H9 (cell line): ENCODE measurements at regions not wholly inside any gene's neighbourhood (a gene's known extent, or its start where the extent isn't known, plus 50 kb on each side); places are given as distances from the start of the nearest gene placed in this dataset.

Source experiments
- DNase-seq: peaks from one replicate; pipeline ENCODE4 v3.0.0-alpha.2; 2017
- H2AFZ ChIP-seq: one replicate; pipeline ENCODE4 v1.6.1; 2013; ENCODE audit warnings: mild to moderate bottlenecking, low read length, control low read depth, moderate library complexity
- H2AK5ac ChIP-seq: 2 replicates; pipeline ENCODE4 v1.6.1; 2013; ENCODE audit warnings: low read length, control low read depth, mixed read lengths; ENCODE audit not compliant: insufficient read length
- H2BK120ac ChIP-seq: one replicate; pipeline ENCODE4 v1.6.1; 2013; ENCODE audit warnings: low read depth, mild to moderate bottlenecking, low read length, control low read depth, inconsistent platforms; ENCODE audit not compliant: poor library complexity, severe bottlenecking
- H2BK12ac ChIP-seq: 2 replicates; pipeline ENCODE4 v1.6.1; 2013; ENCODE audit warnings: low read length, control low read depth, mixed read lengths, low read depth; ENCODE audit not compliant: insufficient read length
- H2BK15ac ChIP-seq: 2 replicates; pipeline ENCODE4 v1.6.1; 2013; ENCODE audit warnings: low read depth, low read length, control low read depth
- H2BK20ac ChIP-seq: one replicate; pipeline ENCODE4 v1.6.1; 2013; ENCODE audit warnings: low read depth, mild to moderate bottlenecking, low read length, control low read depth, inconsistent platforms; ENCODE audit not compliant: poor library complexity, severe bottlenecking
- H2BK5ac ChIP-seq: 2 replicates; pipeline ENCODE4 v1.6.1; 2013; ENCODE audit warnings: low read length, control low read depth, mixed read lengths; ENCODE audit not compliant: insufficient read length
- H3K14ac ChIP-seq: 2 replicates; pipeline ENCODE4 v1.6.1; 2013; ENCODE audit warnings: low read length, control low read depth; ENCODE audit not compliant: insufficient read depth
- H3K18ac ChIP-seq: 2 replicates; pipeline ENCODE4 v1.6.1; 2013; ENCODE audit warnings: low read depth, mild to moderate bottlenecking, mixed read lengths, low read length, control low read depth; ENCODE audit not compliant: insufficient read length
- H3K23ac ChIP-seq: 2 replicates; pipeline ENCODE4 v1.6.1; 2013; ENCODE audit warnings: low read length, control low read depth, mixed read lengths, low read depth; ENCODE audit not compliant: insufficient read length
- H3K23me2 ChIP-seq: 2 replicates; pipeline ENCODE4 v1.6.1; 2013; ENCODE audit warnings: low read depth, mild to moderate bottlenecking, mixed read lengths, low read length, control low read depth; ENCODE audit not compliant: insufficient read length, poor library complexity, severe bottlenecking
- H3K27ac ChIP-seq: 2 replicates; pipeline ENCODE4 v1.5.1; 2013; ENCODE audit warnings: low read length, control low read depth, mixed read lengths, low read depth; ENCODE audit not compliant: insufficient read length
- H3K27me3 ChIP-seq: 2 replicates; pipeline ENCODE4 v1.6.1; 2013; ENCODE audit warnings: low read length, control low read depth, inconsistent platforms; ENCODE audit not compliant: insufficient read depth
- H3K4ac ChIP-seq: 2 replicates; pipeline ENCODE4 v1.6.1; 2013; ENCODE audit warnings: low read depth, mild to moderate bottlenecking, control low read depth, inconsistent platforms, low read length, moderate library complexity
- H3K4me1 ChIP-seq: 2 replicates; pipeline ENCODE4 v1.6.1; 2013; ENCODE audit warnings: low read length, control low read depth, inconsistent platforms; ENCODE audit not compliant: insufficient read depth
- H3K4me2 ChIP-seq: 2 replicates; pipeline ENCODE4 v1.6.1; 2013; ENCODE audit warnings: low read length, control low read depth, mixed read lengths; ENCODE audit not compliant: insufficient read length, insufficient read depth
- H3K56ac ChIP-seq: 2 replicates; pipeline ENCODE4 v1.6.1; 2013; ENCODE audit warnings: low read depth, mild to moderate bottlenecking, mixed read lengths, low read length, control low read depth; ENCODE audit not compliant: insufficient read length
- H3K79me1 ChIP-seq: 2 replicates; pipeline ENCODE4 v1.6.1; 2013; ENCODE audit warnings: low read depth, mild to moderate bottlenecking, moderate library complexity, low read length, control low read depth, inconsistent platforms; ENCODE audit not compliant: insufficient read depth, poor library complexity, severe bottlenecking
- H3K79me2 ChIP-seq: 2 replicates; pipeline ENCODE4 v1.6.1; 2013; ENCODE audit warnings: low read length, control low read depth, inconsistent platforms; ENCODE audit not compliant: insufficient read depth
- H3K9ac ChIP-seq: 2 replicates; pipeline ENCODE4 v1.6.1; 2013; ENCODE audit warnings: low read length, control low read depth, mixed read lengths; ENCODE audit not compliant: insufficient read length; ENCODE audit errors: extremely low read depth
- H3K9me3 ChIP-seq: one replicate; pipeline ENCODE4 v1.6.1; 2013; ENCODE audit warnings: low read depth, low read length, inconsistent platforms; ENCODE audit not compliant: control insufficient read depth
- H3T11ph ChIP-seq: one replicate; pipeline ENCODE4 v1.6.1; 2013; ENCODE audit warnings: mild to moderate bottlenecking, low read length, control low read depth, inconsistent platforms
- H4K20me1 ChIP-seq: one replicate; pipeline ENCODE4 v1.6.1; 2013; ENCODE audit not compliant: control insufficient read depth, insufficient read length, insufficient read depth
- H4K5ac ChIP-seq: 2 replicates; pipeline ENCODE4 v1.6.1; 2013; ENCODE audit warnings: low read depth, mild to moderate bottlenecking, mixed read lengths, low read length, control low read depth; ENCODE audit not compliant: insufficient read length
- H4K8ac ChIP-seq: replicated peaks from 2 replicates; pipeline ENCODE4 v1.6.1; 2013; ENCODE audit warnings: low read length, control low read depth, mixed read lengths, low read depth; ENCODE audit not compliant: insufficient read length
- H4K91ac ChIP-seq: 2 replicates; pipeline ENCODE4 v1.6.1; 2013; ENCODE audit warnings: low read depth, mild to moderate bottlenecking, moderate library complexity, mixed read lengths, low read length, control low read depth; ENCODE audit not compliant: insufficient read length
- H3K27ac Mint-ChIP-seq, 3 experiments: 2 replicates in 2 of 3; 3 replicates in 1 of 3; pipeline ENCODE4 v1.8.0; 2020 to 2021; ENCODE audit warnings: mixed read lengths in 3 of 3, mild to moderate bottlenecking in 1 of 3, moderate library complexity in 1 of 3
- H3K27me3 Mint-ChIP-seq: 2 replicates; pipeline ENCODE4 v1.8.0; 2021; ENCODE audit warnings: low read depth, mild to moderate bottlenecking, moderate library complexity, mixed read lengths
- H3K36me3 Mint-ChIP-seq, 3 experiments: 2 replicates in 2 of 3; 3 replicates in 1 of 3; pipeline ENCODE4 v1.8.0; 2020 to 2021; ENCODE audit warnings: low read depth in 3 of 3, mixed read lengths in 3 of 3; ENCODE audit not compliant: insufficient read depth in 1 of 3
- H3K4me1 Mint-ChIP-seq, 2 experiments: 2 replicates each; pipeline ENCODE4 v1.8.0; 2020; ENCODE audit warnings: mixed read lengths in 2 of 2
- H3K4me3 Mint-ChIP-seq, 2 experiments: 2 replicates in 1 of 2; 3 replicates in 1 of 2; pipeline ENCODE4 v1.8.0; 2020 to 2021; ENCODE audit warnings: mild to moderate bottlenecking in 2 of 2, mixed read lengths in 2 of 2, moderate library complexity in 1 of 2
- H3K9me3 Mint-ChIP-seq, 2 experiments: 2 replicates in 1 of 2; 3 replicates in 1 of 2; pipeline ENCODE4 v1.8.0; 2020; ENCODE audit warnings: mild to moderate bottlenecking in 2 of 2, mixed read lengths in 2 of 2, moderate library complexity in 1 of 2
- WGBS: extraction: QIAGEN DNeasy Blood & Tissue Kit; methylation state at CpG from one replicate; pipeline ENCODE4 v1.1.7; 2013; ENCODE audit warnings: missing lambda C conversion rate, low lambda C conversion rate, mixed read lengths; ENCODE audit not compliant: insufficient read length; ENCODE audit errors: extremely low coverage; 5-methylcytosine and 5-hydroxymethylcytosine counted together
- TF ChIP-seq, protein P1 (sequence below): fragments of 200-600 bp; sonication (generic); conservative IDR thresholded peaks from 3 replicates; pipeline ENCODE4 v1.8.0; 2021; ENCODE audit warnings: antibody characterized with exemption, mild to moderate bottlenecking

DNA sequence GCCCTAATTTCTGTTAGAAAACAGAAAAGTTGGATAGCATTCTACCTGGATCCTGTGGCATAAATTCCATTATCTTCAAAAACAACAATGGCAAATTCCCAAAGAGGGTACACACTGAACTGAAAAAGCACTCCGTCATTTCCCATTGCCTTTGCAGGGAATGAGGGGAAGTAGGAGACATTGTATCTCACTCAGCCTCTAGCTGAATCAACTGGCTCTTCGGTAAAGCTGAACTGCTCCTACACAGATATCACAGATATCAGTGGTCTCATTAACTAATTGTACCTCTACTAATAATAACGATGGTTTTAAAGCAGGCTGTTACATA lies 64.2 kb upstream of the PRKAR2B start:
- no peak for DNase-seq
- H4K8ac ChIP-seq, result no peak overlapping the region
- H2AK5ac ChIP-seq, result no peak overlapping the region
- H4K91ac ChIP-seq, result no peak overlapping the region
- no peak overlapping the region for H4K5ac ChIP-seq
- no peak overlapping the region for H2BK15ac ChIP-seq
- H3K4ac ChIP-seq, result no peak overlapping the region
- H3K4me1 ChIP-seq, result peaks cover 7% of the 10 kb centered on the region; the same call in 1 of the 2 replicates
- no peaks in the 10 kb centered on the region for H3K79me2 ChIP-seq
- no peak overlapping the region for H2AFZ ChIP-seq
- Mint-ChIP-seq H3K27ac (no peak overlapping the region), H3K4me3 (no peak overlapping the region), H3K27me3 (peaks cover 12% of the 10 kb centered on the region), H3K4me1 (peaks cover 11 to 17% of the 10 kb centered on the region in 2 experiments), H3K36me3 (no peaks in the 10 kb centered on the region), H3K9me3 (no peaks in the 10 kb centered on the region)
- no peak overlapping the region for H3T11ph ChIP-seq
- H3K9me3 ChIP-seq, result no peaks in the 10 kb centered on the region
- no peaks in the 10 kb centered on the region for H3K23me2 ChIP-seq
- H3K14ac ChIP-seq, result no peak overlapping the region
- H3K27ac ChIP-seq, result no peak overlapping the region
- H3K4me2 ChIP-seq, result no peak overlapping the region
- H2BK12ac ChIP-seq, result no peak overlapping the region
- H3K56ac ChIP-seq, result no peak overlapping the region
- H4K20me1 ChIP-seq, result no peaks in the 10 kb centered on the region
- TF ChIP-seq, protein P1, sequence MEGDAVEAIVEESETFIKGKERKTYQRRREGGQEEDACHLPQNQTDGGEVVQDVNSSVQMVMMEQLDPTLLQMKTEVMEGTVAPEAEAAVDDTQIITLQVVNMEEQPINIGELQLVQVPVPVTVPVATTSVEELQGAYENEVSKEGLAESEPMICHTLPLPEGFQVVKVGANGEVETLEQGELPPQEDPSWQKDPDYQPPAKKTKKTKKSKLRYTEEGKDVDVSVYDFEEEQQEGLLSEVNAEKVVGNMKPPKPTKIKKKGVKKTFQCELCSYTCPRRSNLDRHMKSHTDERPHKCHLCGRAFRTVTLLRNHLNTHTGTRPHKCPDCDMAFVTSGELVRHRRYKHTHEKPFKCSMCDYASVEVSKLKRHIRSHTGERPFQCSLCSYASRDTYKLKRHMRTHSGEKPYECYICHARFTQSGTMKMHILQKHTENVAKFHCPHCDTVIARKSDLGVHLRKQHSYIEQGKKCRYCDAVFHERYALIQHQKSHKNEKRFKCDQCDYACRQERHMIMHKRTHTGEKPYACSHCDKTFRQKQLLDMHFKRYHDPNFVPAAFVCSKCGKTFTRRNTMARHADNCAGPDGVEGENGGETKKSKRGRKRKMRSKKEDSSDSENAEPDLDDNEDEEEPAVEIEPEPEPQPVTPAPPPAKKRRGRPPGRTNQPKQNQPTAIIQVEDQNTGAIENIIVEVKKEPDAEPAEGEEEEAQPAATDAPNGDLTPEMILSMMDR, result no peak
- no peaks in the 10 kb centered on the region for H3K27me3 ChIP-seq
- H2BK5ac ChIP-seq, result no peak overlapping the region
- no peaks in the 10 kb centered on the region for H3K79me1 ChIP-seq
- no peak overlapping the region for H3K23ac ChIP-seq
- WGBS, result no CpG with 5 or more reads among the region's 3 CpGs
- no peak overlapping the region for H3K9ac ChIP-seq
- no peak overlapping the region for H3K18ac ChIP-seq
- no peak overlapping the region for H2BK20ac ChIP-seq
- H2BK120ac ChIP-seq, result no peak overlapping the region
